SU-DHL-6 (cell line): ENCODE measurements at regions not wholly inside any gene's neighbourhood (a gene's known extent, or its start where the extent isn't known, plus 50 kb on each side); places are given as distances from the start of the nearest gene placed in this dataset.

Experiments used
- EZH2phosphoT487 ChIP-seq: fragments of 200-600 bp; sonication (generic), shearing (Covaris generic); conservative IDR thresholded peaks from 2 replicates; pipeline ENCODE4 v1.6.1; 2018; ENCODE audit warnings: mild to moderate bottlenecking, antibody characterized with exemption, low read length, moderate library complexity, mixed read lengths
- TF ChIP-seq, protein P1 (sequence below): fragments of 200-600 bp; sonication (generic); IDR thresholded peaks from one replicate; pipeline ENCODE4 v1.5.1; 2017; ENCODE audit warnings: antibody characterized with exemption, mild to moderate bottlenecking, low read length, moderate library complexity; ENCODE audit not compliant: insufficient read depth, poor library complexity, severe bottlenecking

DNA sequence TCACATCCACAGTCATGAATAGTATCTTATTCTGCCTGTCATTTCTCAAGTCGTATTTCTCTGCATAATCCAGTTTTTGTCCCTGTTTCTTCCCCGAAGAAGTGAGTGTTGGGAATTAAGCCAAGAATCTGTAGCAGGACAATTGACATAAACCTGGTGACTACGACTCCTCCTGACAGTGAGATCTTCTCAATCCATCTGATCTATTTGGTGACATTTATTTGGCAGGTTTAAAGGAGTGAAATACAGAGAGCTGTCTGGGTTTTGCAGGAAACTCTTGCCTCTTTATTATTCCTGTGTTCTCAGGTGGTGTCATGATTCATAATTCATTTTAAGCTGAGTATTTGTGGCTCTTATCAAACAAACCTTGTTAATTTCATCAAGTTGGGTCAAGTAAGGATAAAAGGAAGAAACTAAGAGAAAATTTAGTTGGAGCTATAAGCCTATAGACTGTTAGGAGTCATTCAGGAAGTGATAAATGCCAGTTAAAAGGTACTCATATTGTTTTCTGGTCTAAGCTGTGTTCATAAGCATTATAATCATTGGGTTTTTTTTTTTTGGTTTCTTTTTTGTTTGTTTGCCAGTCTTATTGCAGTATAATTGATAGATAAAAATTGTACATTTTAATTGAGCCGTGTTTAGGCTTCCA, 95.9 kb upstream of the PCSK1 start:
- TF ChIP-seq, protein P1, sequence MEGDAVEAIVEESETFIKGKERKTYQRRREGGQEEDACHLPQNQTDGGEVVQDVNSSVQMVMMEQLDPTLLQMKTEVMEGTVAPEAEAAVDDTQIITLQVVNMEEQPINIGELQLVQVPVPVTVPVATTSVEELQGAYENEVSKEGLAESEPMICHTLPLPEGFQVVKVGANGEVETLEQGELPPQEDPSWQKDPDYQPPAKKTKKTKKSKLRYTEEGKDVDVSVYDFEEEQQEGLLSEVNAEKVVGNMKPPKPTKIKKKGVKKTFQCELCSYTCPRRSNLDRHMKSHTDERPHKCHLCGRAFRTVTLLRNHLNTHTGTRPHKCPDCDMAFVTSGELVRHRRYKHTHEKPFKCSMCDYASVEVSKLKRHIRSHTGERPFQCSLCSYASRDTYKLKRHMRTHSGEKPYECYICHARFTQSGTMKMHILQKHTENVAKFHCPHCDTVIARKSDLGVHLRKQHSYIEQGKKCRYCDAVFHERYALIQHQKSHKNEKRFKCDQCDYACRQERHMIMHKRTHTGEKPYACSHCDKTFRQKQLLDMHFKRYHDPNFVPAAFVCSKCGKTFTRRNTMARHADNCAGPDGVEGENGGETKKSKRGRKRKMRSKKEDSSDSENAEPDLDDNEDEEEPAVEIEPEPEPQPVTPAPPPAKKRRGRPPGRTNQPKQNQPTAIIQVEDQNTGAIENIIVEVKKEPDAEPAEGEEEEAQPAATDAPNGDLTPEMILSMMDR = no peak
- TF ChIP-seq EZH2phosphoT487 = no peak
